ENCODE measurements at regions not wholly inside any gene's neighbourhood (a gene's known extent, or its start where the extent isn't known, plus 50 kb on each side); places are given as distances from the start of the nearest gene placed in this dataset.
A peak's percentile ranks its signal among the peaks of the same experiment; 100 is the strongest.

DNA sequence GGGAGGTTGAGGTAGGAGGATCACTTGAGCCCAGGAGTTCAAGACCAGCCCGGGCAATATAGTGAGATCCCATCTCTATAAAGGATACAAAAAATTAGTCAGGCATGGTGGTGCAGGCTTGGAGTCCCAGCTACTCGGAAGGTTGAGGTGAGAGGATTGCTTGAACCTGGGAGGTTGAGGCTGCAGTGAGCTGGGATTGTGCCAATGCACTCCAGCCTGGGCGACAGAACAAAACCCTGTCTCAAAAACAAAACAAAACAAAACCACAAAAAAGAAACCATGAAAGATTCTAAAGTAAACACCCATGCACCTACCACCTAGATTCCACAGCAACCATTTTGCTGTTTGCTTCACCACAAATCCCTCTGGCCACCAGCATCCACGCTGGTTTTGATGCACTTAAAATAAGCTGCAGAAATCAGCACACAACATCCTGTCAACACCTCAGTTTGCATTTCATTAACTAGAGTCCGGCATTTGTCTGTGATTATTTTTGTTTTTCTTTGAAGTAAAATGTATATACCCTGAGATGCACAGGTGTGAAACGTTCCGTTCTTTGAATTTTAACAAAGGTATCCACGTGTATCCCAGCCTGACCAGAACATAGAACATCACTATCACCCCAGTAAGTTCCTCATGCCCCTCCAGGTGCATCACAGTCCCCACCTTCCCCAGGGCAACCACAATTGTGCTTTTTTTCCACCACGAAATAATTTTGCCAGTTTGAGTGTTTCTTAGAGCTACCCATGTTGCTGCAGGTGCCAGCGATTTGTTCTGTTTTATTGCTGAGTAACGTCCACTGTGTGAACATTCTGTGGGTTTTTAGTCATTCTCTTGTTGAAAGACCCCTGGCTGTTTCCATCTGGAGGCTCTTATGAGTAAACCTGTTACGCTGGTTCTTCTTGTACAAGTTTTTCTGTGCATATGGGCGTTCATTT is 191.5 kb downstream of the SEC14L1 start:
- Histone ChIP-seq H3K27ac (peak overlapping the region; percentile 78), H3K79me2 (ENCODE audit: low read depth) (peaks cover 58% of the 10 kb centered on the region)

DNA sequence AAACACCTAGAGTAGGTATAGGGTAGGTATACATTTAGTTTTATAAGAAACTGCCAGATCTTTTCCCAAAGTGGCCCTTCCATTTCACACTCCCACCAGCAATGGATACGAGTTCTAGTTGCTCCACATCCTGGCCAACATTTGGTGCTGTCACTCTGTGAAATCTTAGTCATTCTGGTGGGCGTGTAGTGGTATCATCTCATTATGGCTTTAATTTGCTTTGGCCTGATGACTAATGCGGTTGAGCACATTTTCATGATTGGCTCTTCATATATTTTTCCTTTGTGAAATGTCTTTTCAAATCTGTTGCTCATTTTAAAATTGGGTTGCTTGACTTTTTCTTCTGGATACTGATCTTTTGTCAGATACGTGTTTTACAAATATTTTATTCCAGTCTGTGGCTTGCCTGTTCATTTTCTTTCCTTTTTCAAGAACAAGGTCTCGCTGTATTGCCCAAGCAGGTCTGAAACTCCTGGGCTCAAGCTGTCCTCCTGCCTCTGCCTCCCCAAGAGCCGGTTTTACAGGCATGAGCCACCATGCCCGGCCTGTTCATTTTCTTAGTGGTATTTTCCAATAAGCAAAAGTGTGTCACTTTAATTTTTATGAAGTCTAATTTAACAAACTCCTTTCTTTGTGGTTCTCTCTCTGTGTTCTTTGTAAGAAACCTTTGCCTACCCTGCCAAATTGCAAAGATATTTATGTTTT is 192.4 kb downstream of the SEC14L1 start:
- ChIA-PET POLR2A (ENCODE audit: unreplicated experiment) (no interaction called here), CTCF (no interaction called here)
- H3K27me3 ChIP-seq (ENCODE audit: insufficient read depth, low read depth), result no peaks in the 10 kb centered on the region
- H3K4me1 ChIP-seq (replicated peaks; ENCODE audit: insufficient read depth), result peaks cover 31% of the 10 kb centered on the region
- H3K36me3 ChIP-seq (ENCODE audit: low read depth), result no peaks in the 10 kb centered on the region
- H3F3A ChIP-seq (ENCODE audit: insufficient read depth, low read depth), result peaks cover 34% of the 10 kb centered on the region
- peaks cover 61% of the 10 kb centered on the region for H3K79me2 ChIP-seq (ENCODE audit: low read depth)
- intact Hi-C loops (cut with micrococcal nuclease; ENCODE audit: unreplicated experiment), result loop anchor here (2.0 to 10.0 kb wide), 4 partner anchors 62 to 682 kb away; no protein-coding TSS in a partner anchor
- H3K9me2 ChIP-seq (ENCODE audit: insufficient read depth), result no peaks in the 10 kb centered on the region
- H3K27ac ChIP-seq, result peak overlapping the region; percentile 78
- no TSS peak for BruUV-seq (replicated peaks)
- peaks cover 23% of the 10 kb centered on the region; the same call in 1 of the 2 replicates for H4K20me1 ChIP-seq (ENCODE audit: insufficient read depth)
- peak in 1 of 2 experiments; percentile 70 for DNase-seq
- TF ChIP-seq, protein P1, sequence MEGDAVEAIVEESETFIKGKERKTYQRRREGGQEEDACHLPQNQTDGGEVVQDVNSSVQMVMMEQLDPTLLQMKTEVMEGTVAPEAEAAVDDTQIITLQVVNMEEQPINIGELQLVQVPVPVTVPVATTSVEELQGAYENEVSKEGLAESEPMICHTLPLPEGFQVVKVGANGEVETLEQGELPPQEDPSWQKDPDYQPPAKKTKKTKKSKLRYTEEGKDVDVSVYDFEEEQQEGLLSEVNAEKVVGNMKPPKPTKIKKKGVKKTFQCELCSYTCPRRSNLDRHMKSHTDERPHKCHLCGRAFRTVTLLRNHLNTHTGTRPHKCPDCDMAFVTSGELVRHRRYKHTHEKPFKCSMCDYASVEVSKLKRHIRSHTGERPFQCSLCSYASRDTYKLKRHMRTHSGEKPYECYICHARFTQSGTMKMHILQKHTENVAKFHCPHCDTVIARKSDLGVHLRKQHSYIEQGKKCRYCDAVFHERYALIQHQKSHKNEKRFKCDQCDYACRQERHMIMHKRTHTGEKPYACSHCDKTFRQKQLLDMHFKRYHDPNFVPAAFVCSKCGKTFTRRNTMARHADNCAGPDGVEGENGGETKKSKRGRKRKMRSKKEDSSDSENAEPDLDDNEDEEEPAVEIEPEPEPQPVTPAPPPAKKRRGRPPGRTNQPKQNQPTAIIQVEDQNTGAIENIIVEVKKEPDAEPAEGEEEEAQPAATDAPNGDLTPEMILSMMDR (conservative IDR thresholded peaks at IDR 0.05), result no peak
- no peak for TF ChIP-seq EZH2 (IDR thresholded peaks at IDR 0.05; ENCODE audit: low read depth)
- no peaks in the 10 kb centered on the region for H3K9me3 ChIP-seq (ENCODE audit: insufficient read depth, low read depth)
- H3K4me3 ChIP-seq, result peak overlapping the region; percentile 23; the same call in 1 of the 2 replicates
- no peak overlapping the region for H2AFZ ChIP-seq
- H3K4me2 ChIP-seq, result peak overlapping the region; percentile 65

More for the DNA sequence above, 191.5 kb downstream of the SEC14L1 start:
- TF ChIP-seq EZH2 (IDR thresholded peaks at IDR 0.05; ENCODE audit: low read depth), result no peak
- TF ChIP-seq, protein P1 (conservative IDR thresholded peaks at IDR 0.05), result no peak
- no TSS peak for BruUV-seq (replicated peaks)
- no peaks in the 10 kb centered on the region for H3K9me2 ChIP-seq (ENCODE audit: insufficient read depth)
- H3K4me2 ChIP-seq, result peak overlapping the region; percentile 65
- H3F3A ChIP-seq (ENCODE audit: insufficient read depth, low read depth), result peaks cover 34% of the 10 kb centered on the region
- POLR2A ChIA-PET (ENCODE audit: unreplicated experiment), result no interaction called here
- no peaks in the 10 kb centered on the region for H3K36me3 ChIP-seq (ENCODE audit: low read depth)
- intact Hi-C loops (cut with micrococcal nuclease; ENCODE audit: unreplicated experiment), result loop anchor here (2.0 to 10.0 kb wide), 4 partner anchors 62 to 682 kb away; no protein-coding TSS in a partner anchor
- H2AFZ ChIP-seq, result no peak overlapping the region
- H3K9me3 ChIP-seq (ENCODE audit: insufficient read depth, low read depth), result no peaks in the 10 kb centered on the region
- H4K20me1 ChIP-seq (ENCODE audit: insufficient read depth), result peaks cover 23% of the 10 kb centered on the region; the same call in 1 of the 2 replicates
- H3K27me3 ChIP-seq (ENCODE audit: insufficient read depth, low read depth), result no peaks in the 10 kb centered on the region
- DNase-seq, result peak; percentile 29 to 78
- peaks cover 31% of the 10 kb centered on the region for H3K4me1 ChIP-seq (replicated peaks; ENCODE audit: insufficient read depth)
- H3K4me3 ChIP-seq, result peak overlapping the region; percentile 23; the same call in 1 of the 2 replicates
- CTCF ChIA-PET, result interaction anchor here (1.2 kb wide), 1 partner anchor 98 kb away, joined by 4 read pairs; no protein-coding TSS in a partner anchor

DNA sequence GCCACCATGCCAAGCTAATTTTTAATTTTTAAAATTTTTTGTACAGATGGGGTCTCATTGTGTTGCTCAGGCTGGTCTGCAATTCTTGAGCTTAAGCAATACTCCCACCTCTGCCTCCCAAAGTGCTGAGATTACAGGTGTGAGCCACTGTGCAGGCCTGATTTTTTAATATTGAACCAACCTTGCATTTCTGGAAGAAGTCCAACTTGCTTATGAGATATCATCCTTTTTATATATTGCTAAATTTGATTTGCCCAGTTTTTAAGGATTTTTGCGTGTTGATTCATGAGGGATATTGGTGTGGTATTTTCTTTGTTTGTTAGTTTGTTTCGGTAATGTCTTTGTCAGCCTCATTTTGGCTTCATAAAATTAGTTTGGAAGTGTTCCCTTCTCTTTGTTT is 196.4 kb downstream of the SEC14L1 start:
- BruUV-seq (replicated peaks), result no TSS peak
- H2AFZ ChIP-seq, result no peak overlapping the region
- H3K36me3 ChIP-seq (ENCODE audit: low read depth), result no peaks in the 10 kb centered on the region
- intact Hi-C loops (cut with micrococcal nuclease; ENCODE audit: unreplicated experiment), result loop anchor here (10.0 kb wide), 1 partner anchor 678 kb away; no protein-coding TSS in a partner anchor
- H3K4me2 ChIP-seq, result no peak overlapping the region
- no peak overlapping the region for H3K4me3 ChIP-seq
- H3K79me2 ChIP-seq (ENCODE audit: low read depth), result peaks cover 73% of the 10 kb centered on the region
- no peak for TF ChIP-seq EZH2 (IDR thresholded peaks at IDR 0.05; ENCODE audit: low read depth)
- TF ChIP-seq, protein P1 (conservative IDR thresholded peaks at IDR 0.05), result no peak
- DNase-seq, result no peak
- H3K4me1 ChIP-seq (replicated peaks; ENCODE audit: insufficient read depth), result peaks cover 20% of the 10 kb centered on the region
- peaks cover 5% of the 10 kb centered on the region; the same call in 1 of the 2 replicates for H4K20me1 ChIP-seq (ENCODE audit: insufficient read depth)
- ChIA-PET CTCF (no interaction called here), POLR2A (ENCODE audit: unreplicated experiment) (no interaction called here)
- peaks cover 24% of the 10 kb centered on the region for H3F3A ChIP-seq (ENCODE audit: insufficient read depth, low read depth)
- no peaks in the 10 kb centered on the region for H3K27me3 ChIP-seq (ENCODE audit: insufficient read depth, low read depth)
- H3K9me3 ChIP-seq (ENCODE audit: insufficient read depth, low read depth), result no peaks in the 10 kb centered on the region
- H3K9me2 ChIP-seq (ENCODE audit: insufficient read depth), result no peaks in the 10 kb centered on the region
- H3K27ac ChIP-seq, result no peak overlapping the region
